ENCODE measurements at regions not wholly inside any gene's neighbourhood (a gene's known extent, or its start where the extent isn't known, plus 50 kb on each side); places are given as distances from the start of the nearest gene placed in this dataset.

DNA sequence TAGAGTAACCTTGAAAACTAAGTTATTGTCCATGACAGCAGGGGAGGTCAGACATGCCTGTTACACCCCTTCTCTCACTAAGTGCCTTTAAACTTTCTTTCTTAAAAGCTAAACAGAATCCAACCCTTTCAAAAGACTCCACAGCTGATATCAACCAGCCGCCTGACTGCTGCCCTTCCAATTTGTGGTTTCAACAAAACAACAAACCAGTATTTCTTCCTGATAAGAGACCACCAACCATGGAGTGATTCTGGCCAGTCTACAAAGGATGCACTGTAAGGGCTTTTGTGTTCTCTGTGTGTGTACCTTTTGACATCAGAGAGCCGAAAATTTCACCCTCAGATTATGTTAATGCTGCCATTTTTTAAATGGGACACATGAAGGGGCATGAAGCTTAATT lies 1204.2 kb downstream of the ROBO2 start:
- Histone ChIP-seq H3K4me3 (replicated peaks in 1 of 3; ENCODE audit: insufficient read depth in 1 of 3, low read depth in 2 of 3, low read length in 3 of 3) (no peak overlapping the region), H3K9ac (ENCODE audit: insufficient read depth, low read depth, low read length) (no peak overlapping the region), H2AFZ (ENCODE audit: low read length) (no peak overlapping the region), H3K27ac (ENCODE audit: extremely low read length, insufficient read depth, low read length) (no peak overlapping the region), H3K4me1 (ENCODE audit: insufficient read depth, low read length) (no peaks in the 10 kb centered on the region), H3K79me2 (ENCODE audit: insufficient read depth, low read length) (no peaks in the 10 kb centered on the region), H3K4me2 (ENCODE audit: low read depth, low read length) (no peak overlapping the region), H3K9me3 (ENCODE audit: low read length) (peaks cover 14% of the 10 kb centered on the region), H3K27me3 (ENCODE audit: control insufficient read depth in 1 of 2, insufficient read depth in 2 of 2, low read length in 2 of 2) (no peaks in the 10 kb centered on the region), H3K36me3 (replicated peaks in 1 of 2; ENCODE audit: control insufficient read depth in 1 of 2, insufficient read depth in 2 of 2, low read length in 2 of 2) (no peaks in the 10 kb centered on the region), H4K20me1 (ENCODE audit: insufficient read depth, low read length) (no peaks in the 10 kb centered on the region)
- in situ Hi-C loops (cut with HindIII; ENCODE audit: extremely low pct_ligation_motif_present, low pct_unique_long_range_greater_than_20kb) (no loop called here), intact Hi-C loops (cut with micrococcal nuclease; ENCODE audit: unreplicated experiment) (no loop called here)
- DNase-seq (ENCODE audit: low spot score), result no peak
- ChIA-PET CTCF (ENCODE audit: low intra/inter-chr PET ratio, low total read pairs) (no interaction called here), POLR2A (no interaction called here)
- no TSS peak for BruUV-seq (replicated peaks)
- TF ChIP-seq ZNF432 (CRISPR knock-in tag; IDR thresholded peaks at IDR 0.05; ENCODE audit: borderline replicate concordance) (no peak), YY1 (IDR thresholded peaks at IDR 0.05; ENCODE audit: insufficient read depth, insufficient replicate concordance, low read depth, low read length) (no peak), ZNF678 (CRISPR knock-in tag; IDR thresholded peaks at IDR 0.05) (no peak), MIER3 (CRISPR knock-in tag; IDR thresholded peaks at IDR 0.05; ENCODE audit: borderline replicate concordance) (no peak), ZNF547 (CRISPR knock-in tag; IDR thresholded peaks at IDR 0.05) (no peak), RFXANK (CRISPR knock-in tag; IDR thresholded peaks at IDR 0.05) (no peak), MXD4 (CRISPR knock-in tag; IDR thresholded peaks at IDR 0.05) (no peak), ZNF781 (CRISPR knock-in tag; IDR thresholded peaks at IDR 0.05; ENCODE audit: borderline replicate concordance, not compliant biosample characterization) (no peak), ZNF136 (CRISPR knock-in tag; IDR thresholded peaks at IDR 0.05; ENCODE audit: low read depth) (no peak), ZNF333 (CRISPR knock-in tag; IDR thresholded peaks at IDR 0.05; ENCODE audit: borderline replicate concordance) (no peak)
- TF ChIP-seq, protein P1, sequence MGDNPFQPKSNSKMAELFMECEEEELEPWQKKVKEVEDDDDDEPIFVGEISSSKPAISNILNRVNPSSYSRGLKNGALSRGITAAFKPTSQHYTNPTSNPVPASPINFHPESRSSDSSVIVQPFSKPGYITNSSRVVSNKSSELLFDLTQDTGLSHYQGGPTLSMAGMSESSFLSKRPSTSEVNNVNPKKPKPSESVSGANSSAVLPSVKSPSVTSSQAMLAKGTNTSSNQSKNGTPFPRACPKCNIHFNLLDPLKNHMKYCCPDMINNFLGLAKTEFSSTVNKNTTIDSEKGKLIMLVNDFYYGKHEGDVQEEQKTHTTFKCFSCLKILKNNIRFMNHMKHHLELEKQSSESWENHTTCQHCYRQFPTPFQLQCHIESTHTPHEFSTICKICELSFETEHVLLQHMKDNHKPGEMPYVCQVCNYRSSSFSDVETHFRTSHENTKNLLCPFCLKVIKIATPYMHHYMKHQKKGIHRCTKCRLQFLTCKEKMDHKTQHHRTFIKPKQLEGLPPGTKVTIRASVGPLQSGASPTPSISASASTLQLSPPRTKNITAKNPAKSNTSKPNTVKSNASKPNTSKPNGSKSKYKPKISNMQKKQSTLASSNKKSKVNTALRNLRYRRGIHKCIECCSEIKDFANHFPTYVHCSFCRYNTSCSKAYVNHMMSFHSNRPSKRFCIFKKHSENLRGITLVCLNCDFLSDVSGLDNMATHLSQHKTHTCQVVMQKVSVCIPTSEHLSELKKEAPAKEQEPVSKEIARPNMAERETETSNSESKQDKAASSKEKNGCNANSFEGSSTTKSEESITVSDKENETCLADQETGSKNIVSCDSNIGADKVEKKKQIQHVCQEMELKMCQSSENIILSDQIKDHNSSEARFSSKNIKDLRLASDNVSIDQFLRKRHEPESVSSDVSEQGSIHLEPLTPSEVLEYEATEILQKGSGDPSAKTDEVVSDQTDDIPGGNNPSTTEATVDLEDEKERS (CRISPR knock-in tag; IDR thresholded peaks at IDR 0.05), result no peak
- TF ChIP-seq, protein P2, sequence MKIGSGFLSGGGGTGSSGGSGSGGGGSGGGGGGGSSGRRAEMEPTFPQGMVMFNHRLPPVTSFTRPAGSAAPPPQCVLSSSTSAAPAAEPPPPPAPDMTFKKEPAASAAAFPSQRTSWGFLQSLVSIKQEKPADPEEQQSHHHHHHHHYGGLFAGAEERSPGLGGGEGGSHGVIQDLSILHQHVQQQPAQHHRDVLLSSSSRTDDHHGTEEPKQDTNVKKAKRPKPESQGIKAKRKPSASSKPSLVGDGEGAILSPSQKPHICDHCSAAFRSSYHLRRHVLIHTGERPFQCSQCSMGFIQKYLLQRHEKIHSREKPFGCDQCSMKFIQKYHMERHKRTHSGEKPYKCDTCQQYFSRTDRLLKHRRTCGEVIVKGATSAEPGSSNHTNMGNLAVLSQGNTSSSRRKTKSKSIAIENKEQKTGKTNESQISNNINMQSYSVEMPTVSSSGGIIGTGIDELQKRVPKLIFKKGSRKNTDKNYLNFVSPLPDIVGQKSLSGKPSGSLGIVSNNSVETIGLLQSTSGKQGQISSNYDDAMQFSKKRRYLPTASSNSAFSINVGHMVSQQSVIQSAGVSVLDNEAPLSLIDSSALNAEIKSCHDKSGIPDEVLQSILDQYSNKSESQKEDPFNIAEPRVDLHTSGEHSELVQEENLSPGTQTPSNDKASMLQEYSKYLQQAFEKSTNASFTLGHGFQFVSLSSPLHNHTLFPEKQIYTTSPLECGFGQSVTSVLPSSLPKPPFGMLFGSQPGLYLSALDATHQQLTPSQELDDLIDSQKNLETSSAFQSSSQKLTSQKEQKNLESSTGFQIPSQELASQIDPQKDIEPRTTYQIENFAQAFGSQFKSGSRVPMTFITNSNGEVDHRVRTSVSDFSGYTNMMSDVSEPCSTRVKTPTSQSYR (CRISPR knock-in tag; IDR thresholded peaks at IDR 0.05; ENCODE audit: borderline replicate concordance), result no peak
- WGBS (ENCODE audit: low lambda C conversion rate), result 14% methylated on average over 2 of the region's 2 CpGs
- ATAC-seq, result no peak
- no peak for FAIRE-seq
